ENCODE measurements at regions not wholly inside any gene's neighbourhood (a gene's known extent, or its start where the extent isn't known, plus 50 kb on each side); places are given as distances from the start of the nearest gene placed in this dataset.

- TF ChIP-seq FOXP2 (optimal IDR thresholded peaks at IDR 0.05; ENCODE audit: borderline replicate concordance, extremely low read depth, extremely low read length, insufficient read depth) (no peak), TAF1 (IDR thresholded peaks at IDR 0.05; ENCODE audit: borderline replicate concordance, insufficient read depth, low read length) (no peak), SIN3A (IDR thresholded peaks at IDR 0.05; ENCODE audit: borderline replicate concordance, insufficient read depth, low read length) (no peak), POLR2AphosphoS5 (IDR thresholded peaks at IDR 0.05; ENCODE audit: low read depth, low read length) (no peak)
- TF ChIP-seq, protein P1, sequence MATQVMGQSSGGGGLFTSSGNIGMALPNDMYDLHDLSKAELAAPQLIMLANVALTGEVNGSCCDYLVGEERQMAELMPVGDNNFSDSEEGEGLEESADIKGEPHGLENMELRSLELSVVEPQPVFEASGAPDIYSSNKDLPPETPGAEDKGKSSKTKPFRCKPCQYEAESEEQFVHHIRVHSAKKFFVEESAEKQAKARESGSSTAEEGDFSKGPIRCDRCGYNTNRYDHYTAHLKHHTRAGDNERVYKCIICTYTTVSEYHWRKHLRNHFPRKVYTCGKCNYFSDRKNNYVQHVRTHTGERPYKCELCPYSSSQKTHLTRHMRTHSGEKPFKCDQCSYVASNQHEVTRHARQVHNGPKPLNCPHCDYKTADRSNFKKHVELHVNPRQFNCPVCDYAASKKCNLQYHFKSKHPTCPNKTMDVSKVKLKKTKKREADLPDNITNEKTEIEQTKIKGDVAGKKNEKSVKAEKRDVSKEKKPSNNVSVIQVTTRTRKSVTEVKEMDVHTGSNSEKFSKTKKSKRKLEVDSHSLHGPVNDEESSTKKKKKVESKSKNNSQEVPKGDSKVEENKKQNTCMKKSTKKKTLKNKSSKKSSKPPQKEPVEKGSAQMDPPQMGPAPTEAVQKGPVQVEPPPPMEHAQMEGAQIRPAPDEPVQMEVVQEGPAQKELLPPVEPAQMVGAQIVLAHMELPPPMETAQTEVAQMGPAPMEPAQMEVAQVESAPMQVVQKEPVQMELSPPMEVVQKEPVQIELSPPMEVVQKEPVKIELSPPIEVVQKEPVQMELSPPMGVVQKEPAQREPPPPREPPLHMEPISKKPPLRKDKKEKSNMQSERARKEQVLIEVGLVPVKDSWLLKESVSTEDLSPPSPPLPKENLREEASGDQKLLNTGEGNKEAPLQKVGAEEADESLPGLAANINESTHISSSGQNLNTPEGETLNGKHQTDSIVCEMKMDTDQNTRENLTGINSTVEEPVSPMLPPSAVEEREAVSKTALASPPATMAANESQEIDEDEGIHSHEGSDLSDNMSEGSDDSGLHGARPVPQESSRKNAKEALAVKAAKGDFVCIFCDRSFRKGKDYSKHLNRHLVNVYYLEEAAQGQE (IDR thresholded peaks at IDR 0.05; ENCODE audit: insufficient read depth in 1 of 2, low read depth in 2 of 2, low read length in 2 of 2) = no peak
Observed at GRCh38 chr2:120647487-120647886, 88.2 kb upstream of the GLI2 start.

DNA sequence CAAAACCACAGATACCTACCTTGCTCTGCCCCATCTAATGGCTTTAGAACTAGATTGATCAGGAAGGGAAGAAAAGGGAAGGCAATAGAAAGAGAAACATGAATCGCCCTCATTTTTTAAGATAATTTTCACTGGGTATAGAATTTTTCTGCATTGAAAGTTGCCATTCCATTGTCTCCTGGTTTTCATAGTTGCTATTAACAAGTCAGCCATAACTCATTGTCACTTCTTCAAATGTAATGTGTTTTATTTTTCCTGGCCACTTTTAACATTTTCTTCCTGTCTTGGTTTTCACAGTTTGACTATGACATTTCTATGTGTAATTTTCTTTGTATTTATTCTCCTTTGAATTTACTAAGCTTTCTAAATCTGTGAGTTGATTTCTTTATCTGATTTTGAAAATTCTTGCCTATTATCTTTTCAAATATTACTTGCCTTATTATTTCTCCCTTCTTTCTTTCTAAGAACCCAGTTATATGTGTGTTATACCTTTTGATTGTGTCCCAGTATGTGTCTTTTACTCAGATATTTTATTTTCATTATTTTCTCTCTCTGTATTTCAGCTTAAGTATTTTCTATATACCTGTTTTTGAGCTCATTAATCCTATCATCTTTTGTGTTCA lies 85.5 kb upstream of the GLI2 start:
- TF ChIP-seq POLR2AphosphoS5 (IDR thresholded peaks at IDR 0.05; ENCODE audit: low read depth, low read length) (no peak), SIN3A (IDR thresholded peaks at IDR 0.05; ENCODE audit: borderline replicate concordance, insufficient read depth, low read length) (no peak), TAF1 (IDR thresholded peaks at IDR 0.05; ENCODE audit: borderline replicate concordance, insufficient read depth, low read length) (no peak), FOXP2 (optimal IDR thresholded peaks at IDR 0.05; ENCODE audit: borderline replicate concordance, extremely low read depth, extremely low read length, insufficient read depth) (no peak)
- TF ChIP-seq, protein P1 (IDR thresholded peaks at IDR 0.05; ENCODE audit: insufficient read depth in 1 of 2, low read depth in 2 of 2, low read length in 2 of 2) = no peak

DNA sequence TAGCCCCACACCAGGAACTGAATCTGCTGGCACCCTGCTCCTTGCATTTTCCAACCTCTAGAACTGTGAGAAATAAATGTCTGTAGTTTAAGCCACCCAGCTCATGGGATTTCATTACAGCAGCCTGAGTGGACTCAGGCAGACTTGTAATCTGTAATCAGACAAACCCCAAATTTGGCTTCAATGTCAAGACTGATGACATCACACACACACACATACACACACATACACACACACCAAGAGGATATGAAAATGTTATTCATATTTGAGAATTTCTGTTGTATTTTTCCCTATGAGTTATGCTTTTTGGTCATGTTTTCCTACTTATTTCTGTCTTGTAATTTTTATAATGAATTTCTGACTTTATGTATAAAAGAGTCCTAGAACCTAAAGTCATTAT lies 83.8 kb upstream of the GLI2 start:
- TF ChIP-seq TAF1 (IDR thresholded peaks at IDR 0.05; ENCODE audit: borderline replicate concordance, insufficient read depth, low read length) (no peak), POLR2AphosphoS5 (IDR thresholded peaks at IDR 0.05; ENCODE audit: low read depth, low read length) (no peak), SIN3A (IDR thresholded peaks at IDR 0.05; ENCODE audit: borderline replicate concordance, insufficient read depth, low read length) (no peak), FOXP2 (optimal IDR thresholded peaks at IDR 0.05; ENCODE audit: borderline replicate concordance, extremely low read depth, extremely low read length, insufficient read depth) (no peak)
- TF ChIP-seq, protein P1 (IDR thresholded peaks at IDR 0.05; ENCODE audit: insufficient read depth in 1 of 2, low read depth in 2 of 2, low read length in 2 of 2) = no peak

DNA sequence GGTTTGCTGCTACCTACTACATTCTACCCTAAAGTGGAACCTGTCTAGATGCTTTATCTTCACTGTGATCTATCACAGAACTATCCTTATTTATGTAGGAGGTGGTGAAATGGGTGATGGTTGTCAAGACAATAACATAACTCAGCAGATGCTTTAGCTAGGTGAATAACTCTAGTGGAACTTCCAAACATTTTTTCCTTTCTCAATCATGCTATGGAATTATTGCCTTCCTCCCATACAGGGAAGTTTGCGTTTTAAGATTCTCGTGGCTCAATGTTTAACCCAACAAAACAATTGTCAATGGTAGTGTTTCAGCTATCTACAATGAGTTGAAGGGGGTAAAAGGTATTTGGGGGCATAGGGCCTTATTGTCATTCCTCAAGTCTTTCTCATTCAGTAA lies 82.6 kb upstream of the GLI2 start:
- no peak for TF ChIP-seq SIN3A (IDR thresholded peaks at IDR 0.05; ENCODE audit: borderline replicate concordance, insufficient read depth, low read length)
- TF ChIP-seq POLR2AphosphoS5 (IDR thresholded peaks at IDR 0.05; ENCODE audit: low read depth, low read length) = no peak
- TF ChIP-seq TAF1 (IDR thresholded peaks at IDR 0.05; ENCODE audit: borderline replicate concordance, insufficient read depth, low read length) = no peak
- no peak for TF ChIP-seq FOXP2 (optimal IDR thresholded peaks at IDR 0.05; ENCODE audit: borderline replicate concordance, extremely low read depth, extremely low read length, insufficient read depth)
- TF ChIP-seq, protein P1 (IDR thresholded peaks at IDR 0.05; ENCODE audit: insufficient read depth in 1 of 2, low read depth in 2 of 2, low read length in 2 of 2) = no peak

All from PFSK-1 (cell line).